IPS-15b (cell line): ENCODE measurements at regions not wholly inside any gene's neighbourhood (a gene's known extent, or its start where the extent isn't known, plus 50 kb on each side); places are given as distances from the start of the nearest gene placed in this dataset.
"Not testable (repeated sequence)": the region's sequence is repeated elsewhere in the genome, so short reads cannot be mapped to it uniquely, and the experiment has no call there.

Experiments used
- H3K27me3 ChIP-seq: one replicate; pipeline ENCODE4 v1.6.1; 2013; ENCODE audit warnings: low read length; ENCODE audit not compliant: control insufficient read depth, insufficient read depth
- H3K36me3 ChIP-seq: one replicate; pipeline ENCODE4 v1.6.1; 2013; ENCODE audit warnings: low read length; ENCODE audit not compliant: control insufficient read depth, insufficient read depth
- H3K4me1 ChIP-seq: one replicate; pipeline ENCODE4 v1.6.1; 2013; ENCODE audit warnings: mild to moderate bottlenecking, low read length; ENCODE audit not compliant: control insufficient read depth, insufficient read depth
- H3K4me3 ChIP-seq: one replicate; pipeline ENCODE4 v1.5.1; 2013; ENCODE audit warnings: low read depth, low read length
- H3K9ac ChIP-seq: one replicate; pipeline ENCODE4 v1.6.1; 2013; ENCODE audit warnings: low read depth, mild to moderate bottlenecking, low read length
- H3K9me3 ChIP-seq: one replicate; pipeline ENCODE4 v1.6.1; 2013; ENCODE audit warnings: mild to moderate bottlenecking, low read length; ENCODE audit not compliant: control insufficient read depth, insufficient read depth

DNA sequence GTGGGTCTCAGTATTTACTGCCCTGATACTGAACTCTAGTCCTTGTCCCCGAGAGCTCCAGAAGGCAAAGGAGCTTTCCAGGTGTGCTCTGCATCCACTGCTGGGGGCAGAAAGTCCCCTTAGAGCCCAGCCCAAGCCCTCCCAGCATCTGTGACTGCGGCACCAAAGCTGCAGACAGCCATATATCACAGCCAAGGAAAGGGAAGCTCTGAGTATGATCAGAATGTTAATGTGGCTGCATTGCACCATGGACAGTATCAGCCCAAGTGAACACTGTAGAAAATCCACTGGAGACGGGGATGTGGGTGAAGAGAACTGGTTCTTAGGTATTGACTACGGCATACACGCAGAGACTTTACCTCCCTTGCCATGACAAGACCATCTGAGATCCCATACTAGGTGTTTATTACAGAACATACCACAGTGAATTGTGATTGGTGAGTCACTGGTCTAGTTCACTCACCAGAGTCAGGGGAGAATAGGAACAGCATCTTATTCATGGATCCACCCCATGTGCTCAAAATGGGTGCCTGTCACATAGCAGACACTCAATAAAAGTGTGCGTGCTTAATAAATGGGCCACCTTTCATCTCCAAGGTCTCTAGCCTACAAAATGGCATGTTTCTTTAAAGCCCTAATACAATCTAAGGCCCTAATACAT is 170.3 kb downstream of the HHIPL2 start:
- no peaks in the 10 kb centered on the region for H3K9me3 ChIP-seq
- H3K9ac ChIP-seq = no peak overlapping the region
- no peaks in the 10 kb centered on the region for H3K36me3 ChIP-seq
- H3K4me3 ChIP-seq = no peak overlapping the region
- H3K4me1 ChIP-seq = no peaks in the 10 kb centered on the region
- no peaks in the 10 kb centered on the region for H3K27me3 ChIP-seq

DNA sequence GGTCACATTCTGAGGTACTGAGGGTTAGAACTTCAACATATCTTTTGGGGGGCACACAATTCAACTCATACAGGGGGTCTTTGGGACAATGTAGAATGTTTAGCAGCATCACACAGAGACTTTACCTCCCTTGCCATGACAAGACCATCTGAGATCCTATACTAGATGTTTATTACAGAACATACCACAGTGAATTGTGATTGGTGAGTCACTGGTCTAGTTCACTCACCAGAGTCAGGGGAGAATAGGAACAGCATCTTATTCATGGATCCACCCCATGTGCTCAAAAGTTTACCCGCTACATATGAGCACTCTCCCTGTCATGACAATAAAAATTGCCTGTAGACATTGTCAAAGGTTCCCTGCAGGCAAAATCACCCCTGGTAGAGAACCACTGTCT is 171.1 kb downstream of the HHIPL2 start:
- H3K36me3 ChIP-seq, H3K4me1 ChIP-seq, H3K4me3 ChIP-seq, H3K9ac ChIP-seq, H3K27me3 ChIP-seq, H3K9me3 ChIP-seq: not testable (repeated sequence)

DNA sequence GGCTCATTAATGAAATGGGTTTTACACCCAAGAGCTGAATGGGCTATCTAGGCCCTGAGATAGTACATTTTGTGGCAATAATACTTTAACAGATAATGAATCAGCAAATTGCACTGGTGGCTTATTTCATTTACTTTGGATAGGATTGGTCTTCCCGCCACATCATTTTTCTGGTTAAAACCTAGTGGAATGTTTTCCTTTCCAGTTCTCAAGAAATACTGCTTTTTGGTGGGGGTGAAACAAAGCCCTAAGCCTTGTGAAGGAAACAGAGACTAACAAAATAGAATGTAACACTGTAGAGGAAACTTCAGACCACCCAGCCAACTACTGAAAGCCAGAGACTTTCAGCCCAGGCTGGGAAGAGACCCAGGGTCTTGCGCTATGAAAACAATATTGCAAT is 172.2 kb downstream of the HHIPL2 start:
- H3K36me3 ChIP-seq = no peaks in the 10 kb centered on the region

DNA sequence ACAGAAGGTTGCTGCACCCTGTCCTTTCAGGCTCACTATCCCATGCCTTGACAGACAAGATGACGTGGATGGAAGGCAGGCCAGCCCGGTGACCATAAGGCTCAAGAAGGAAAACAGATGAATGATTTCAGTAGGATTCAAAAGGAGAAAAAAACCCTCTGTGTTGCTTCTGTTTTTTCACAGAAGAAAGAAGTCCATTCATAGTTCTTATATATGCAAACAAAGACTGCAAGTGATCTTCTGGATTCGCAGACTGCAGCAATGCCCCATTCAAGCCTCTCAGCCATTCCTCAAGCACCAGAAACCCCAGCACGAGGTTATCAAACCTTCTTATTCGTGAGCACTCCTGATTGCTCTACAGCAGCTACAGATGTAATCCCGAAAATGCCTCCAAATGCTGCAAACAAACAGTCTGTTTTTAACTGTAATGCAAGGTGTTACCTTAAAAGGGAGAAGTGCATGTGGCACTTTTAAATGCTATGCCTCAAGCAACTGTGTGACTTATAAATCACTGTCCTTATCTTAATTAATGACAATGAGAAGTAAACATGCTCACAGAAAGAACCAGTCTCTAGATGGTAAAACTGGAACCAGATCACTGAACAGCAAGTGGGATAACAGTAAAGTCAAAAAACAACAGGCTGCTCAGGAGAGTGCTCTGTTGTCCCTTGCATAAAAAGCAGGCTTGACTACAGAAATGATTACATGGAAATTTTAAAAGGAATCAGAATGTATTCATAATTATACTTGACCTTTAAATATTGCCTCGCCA is 173.9 kb downstream of the HHIPL2 start:
- no peak overlapping the region for H3K4me3 ChIP-seq
- H3K27me3 ChIP-seq = no peaks in the 10 kb centered on the region
- H3K9me3 ChIP-seq = no peaks in the 10 kb centered on the region
- H3K36me3 ChIP-seq = no peaks in the 10 kb centered on the region
- no peaks in the 10 kb centered on the region for H3K4me1 ChIP-seq
- no peak overlapping the region for H3K9ac ChIP-seq

More for the DNA sequence above, 172.2 kb downstream of the HHIPL2 start:
- Histone ChIP-seq H3K4me1 (no peaks in the 10 kb centered on the region), H3K27me3 (no peaks in the 10 kb centered on the region), H3K9ac (no peak overlapping the region), H3K4me3 (no peak overlapping the region), H3K9me3 (no peaks in the 10 kb centered on the region)

DNA sequence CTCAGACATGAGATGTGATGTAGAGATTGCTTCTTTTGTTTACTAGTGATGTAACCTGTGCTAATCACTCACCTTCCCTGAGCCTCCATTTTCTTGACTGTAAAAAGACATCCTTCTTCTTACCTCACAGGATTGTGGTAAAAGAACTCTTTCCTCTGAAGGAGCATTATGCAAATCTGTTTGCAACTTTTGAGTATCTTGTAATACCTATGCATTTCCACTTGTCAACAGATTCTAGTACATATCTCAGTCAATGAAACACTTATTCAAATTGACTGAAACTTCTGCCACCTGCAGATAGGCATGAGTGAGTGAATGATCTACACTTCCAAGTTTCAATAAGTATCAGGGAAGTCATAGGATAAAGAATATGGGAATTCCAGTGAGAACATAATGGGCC is 174.7 kb downstream of the HHIPL2 start:
- Histone ChIP-seq H3K9me3 (no peaks in the 10 kb centered on the region), H3K4me3 (no peak overlapping the region), H3K36me3 (no peaks in the 10 kb centered on the region), H3K9ac (no peak overlapping the region), H3K4me1 (no peaks in the 10 kb centered on the region), H3K27me3 (no peaks in the 10 kb centered on the region)

DNA sequence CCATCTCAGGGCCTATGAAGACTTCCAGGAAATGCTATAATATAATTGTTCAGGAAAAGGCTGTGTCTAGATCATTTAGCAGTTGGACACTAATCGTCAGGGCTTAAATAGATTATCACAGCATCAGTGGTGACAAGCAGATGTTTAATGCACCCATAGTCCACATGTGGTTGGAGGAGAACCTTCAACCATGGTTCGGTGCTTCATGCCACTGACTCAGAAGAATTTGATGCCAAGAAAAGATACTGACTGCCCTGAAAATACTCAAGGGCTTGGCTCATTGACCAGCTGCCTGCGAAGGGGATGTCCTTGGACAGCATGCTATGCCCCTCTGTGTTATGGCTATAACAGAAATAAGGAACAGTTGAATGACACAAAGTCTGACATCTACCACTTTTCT is 175.7 kb downstream of the HHIPL2 start:
- Histone ChIP-seq H3K4me3 (no peak overlapping the region), H3K9ac (no peak overlapping the region), H3K36me3 (no peaks in the 10 kb centered on the region), H3K27me3 (no peaks in the 10 kb centered on the region), H3K4me1 (no peaks in the 10 kb centered on the region), H3K9me3 (no peaks in the 10 kb centered on the region)

DNA sequence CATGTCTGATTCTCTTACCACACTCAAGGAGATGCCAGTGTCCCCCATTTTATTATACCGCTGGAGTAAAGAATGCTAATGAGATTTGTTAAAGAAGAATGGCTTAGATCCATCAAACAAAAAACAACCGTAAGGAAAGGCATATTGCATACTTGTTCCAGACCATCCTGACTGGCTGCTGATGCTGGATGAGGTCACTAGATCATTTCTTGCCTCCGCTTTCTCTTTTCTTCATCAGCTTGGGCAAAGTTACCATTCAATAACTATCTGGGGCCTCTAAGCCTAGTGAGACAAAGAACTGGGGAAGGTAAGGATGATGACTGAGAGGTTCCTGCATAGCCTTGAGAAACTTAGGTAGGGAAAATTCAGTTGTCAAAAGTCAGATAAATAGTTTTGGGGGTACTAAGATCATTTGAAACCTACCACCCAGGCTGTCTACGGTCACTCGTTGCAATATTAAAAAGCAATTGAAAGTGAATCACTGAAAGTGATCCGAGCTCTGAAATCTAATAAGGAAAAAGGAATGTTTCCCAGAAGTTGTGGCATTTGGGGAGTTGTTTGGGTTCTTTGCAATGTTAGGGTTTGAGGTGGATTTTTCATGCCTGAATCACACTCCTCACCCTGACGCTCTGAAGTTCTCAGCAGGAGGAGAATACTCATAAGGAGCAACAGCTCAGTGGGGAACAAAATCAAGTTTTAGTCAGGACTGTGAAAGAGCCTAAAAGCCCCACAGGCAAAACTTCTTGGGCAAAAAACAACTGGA is 176.8 kb downstream of the HHIPL2 start:
- Histone ChIP-seq H3K4me3 (no peak overlapping the region), H3K9ac (no peak overlapping the region), H3K9me3 (no peaks in the 10 kb centered on the region), H3K4me1 (no peaks in the 10 kb centered on the region), H3K27me3 (no peaks in the 10 kb centered on the region), H3K36me3 (no peaks in the 10 kb centered on the region)

DNA sequence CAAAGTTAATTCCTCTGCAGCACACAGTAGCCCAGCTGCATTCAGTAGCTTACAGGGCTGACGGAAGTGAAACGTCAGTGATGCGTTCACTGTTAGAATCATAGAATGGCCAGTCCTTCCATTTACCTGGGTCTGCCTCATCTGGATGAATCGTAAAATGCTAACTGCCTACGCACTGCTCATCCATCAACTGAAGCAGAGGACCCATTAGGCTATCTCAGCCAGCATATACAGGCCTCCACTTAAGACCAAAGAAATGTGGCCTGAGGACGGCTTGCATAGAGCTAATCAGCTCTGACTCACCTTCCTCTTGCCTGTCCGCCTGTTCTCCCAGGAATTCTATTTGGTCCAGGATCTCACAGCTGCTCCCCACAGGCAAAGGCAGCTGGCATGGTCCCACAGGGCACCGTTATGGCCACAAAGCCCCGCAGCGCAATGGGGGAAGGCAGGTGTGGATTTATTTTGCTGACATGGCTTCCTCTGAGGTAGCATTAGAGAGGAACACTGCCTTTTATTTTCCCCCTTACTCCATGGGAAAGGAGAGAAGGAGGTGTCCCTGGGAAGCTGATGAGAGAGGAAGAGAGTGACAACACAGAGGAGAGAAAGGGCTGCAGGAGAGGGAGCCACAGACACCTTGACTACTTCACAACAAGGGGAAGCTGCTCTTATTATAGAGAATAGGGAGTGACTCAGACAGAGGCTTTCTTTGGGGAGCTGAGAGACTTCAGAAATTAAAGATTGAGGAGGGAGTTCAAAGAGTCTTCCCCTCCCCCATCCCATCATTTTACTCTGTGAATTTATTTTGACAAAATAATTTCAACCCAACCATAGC is 177.6 kb downstream of the HHIPL2 start:
- Histone ChIP-seq H3K4me3 (no peak overlapping the region), H3K36me3 (no peaks in the 10 kb centered on the region)

DNA sequence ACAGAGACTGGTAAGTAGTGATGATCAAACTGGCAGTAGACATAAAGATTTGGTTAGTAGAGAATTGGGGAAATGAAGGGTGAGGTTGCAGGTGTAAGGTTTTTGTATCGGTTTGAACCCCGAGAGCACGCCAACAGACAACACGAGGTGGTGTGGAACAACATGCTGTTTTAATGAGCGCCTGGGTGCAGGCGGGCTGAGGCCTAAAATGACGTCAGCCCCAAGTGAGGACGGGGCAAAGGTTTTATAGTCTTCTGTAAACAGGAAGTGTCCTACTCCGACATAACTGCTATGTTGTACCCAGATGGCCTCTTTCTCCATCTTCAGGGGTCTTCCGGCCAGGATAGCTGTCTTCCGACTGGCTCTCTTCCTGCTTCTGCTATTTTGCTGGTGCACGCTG is 178.8 kb downstream of the HHIPL2 start:
- no peaks in the 10 kb centered on the region for H3K9me3 ChIP-seq
- H3K4me3 ChIP-seq = no peak overlapping the region
- no peak overlapping the region for H3K9ac ChIP-seq
- H3K4me1 ChIP-seq = no peaks in the 10 kb centered on the region
- H3K27me3 ChIP-seq = no peaks in the 10 kb centered on the region
- no peaks in the 10 kb centered on the region for H3K36me3 ChIP-seq

More for the DNA sequence above, 177.6 kb downstream of the HHIPL2 start:
- Histone ChIP-seq H3K9ac (no peak overlapping the region), H3K9me3 (no peaks in the 10 kb centered on the region), H3K27me3 (no peaks in the 10 kb centered on the region), H3K4me1 (no peaks in the 10 kb centered on the region)

DNA sequence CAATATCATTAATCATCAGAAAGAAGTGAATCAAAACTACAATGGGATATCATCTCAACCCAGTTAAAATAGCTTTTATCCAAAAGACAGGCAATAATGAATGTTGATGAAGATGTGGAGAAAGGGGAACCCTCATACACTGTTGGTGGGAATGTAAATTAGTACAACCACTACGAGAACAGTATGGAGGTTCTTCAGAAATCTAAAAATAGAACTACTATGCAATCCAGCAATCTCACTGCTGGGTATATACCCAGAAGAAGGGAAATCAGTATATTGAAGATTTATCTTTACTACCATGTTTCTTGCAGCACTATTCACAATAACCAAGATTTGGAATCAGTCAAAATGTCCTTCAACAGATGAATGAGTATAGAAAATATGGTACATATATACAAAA is 189.8 kb downstream of the HHIPL2 start:
- no peaks in the 10 kb centered on the region for H3K4me1 ChIP-seq
- H3K9ac ChIP-seq = no peak overlapping the region
- H3K27me3 ChIP-seq = no peaks in the 10 kb centered on the region
- no peaks in the 10 kb centered on the region for H3K36me3 ChIP-seq
- H3K9me3 ChIP-seq = no peaks in the 10 kb centered on the region
- no peak overlapping the region for H3K4me3 ChIP-seq

DNA sequence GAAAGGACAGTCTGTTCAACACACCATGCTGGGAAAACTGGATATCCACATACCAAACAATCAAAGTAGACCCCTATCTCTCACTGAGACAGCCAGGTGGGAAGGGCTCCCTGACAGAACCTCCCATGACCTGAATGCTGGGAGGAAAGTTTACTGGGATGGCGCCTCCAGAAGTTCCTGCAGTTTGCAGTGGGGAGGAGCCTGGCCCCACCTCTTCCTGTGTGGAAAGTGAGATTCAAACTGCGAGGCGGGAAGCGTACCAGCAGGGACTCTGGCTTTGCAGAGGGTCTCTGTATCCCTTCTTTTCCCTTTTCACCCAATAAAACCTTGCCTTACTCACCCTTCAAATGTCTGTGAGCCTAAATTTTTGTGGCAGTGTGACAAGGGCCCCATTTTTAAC is 190.7 kb downstream of the HHIPL2 start:
- no peaks in the 10 kb centered on the region for H3K9me3 ChIP-seq
- no peak overlapping the region for H3K9ac ChIP-seq

More for the DNA sequence above, 190.7 kb downstream of the HHIPL2 start:
- no peaks in the 10 kb centered on the region for H3K27me3 ChIP-seq
- H3K36me3 ChIP-seq = no peaks in the 10 kb centered on the region
- H3K4me1 ChIP-seq = no peaks in the 10 kb centered on the region
- H3K4me3 ChIP-seq = no peak overlapping the region
